Kidney epithelial cell (primary cell): ENCODE measurements at regions not wholly inside any gene's neighbourhood (a gene's known extent, or its start where the extent isn't known, plus 50 kb on each side); places are given as distances from the start of the nearest gene placed in this dataset.

Experiments used
- DNase-seq: peaks from one replicate; pipeline ENCODE4 v3.0.0-alpha.2; 2010; ENCODE audit warnings: low read depth
- H3K27me3 ChIP-seq: 2 replicates; pipeline ENCODE4 v1.6.0; 2011; ENCODE audit warnings: low read length; ENCODE audit not compliant: control insufficient read depth, insufficient read depth
- H3K36me3 ChIP-seq: 2 replicates; pipeline ENCODE4 v1.5.1; 2011; ENCODE audit warnings: low read length; ENCODE audit not compliant: control insufficient read depth, insufficient read depth
- H3K4me3 ChIP-seq: 2 replicates; pipeline ENCODE4 v1.5.1; 2011; ENCODE audit warnings: low read depth, mild to moderate bottlenecking, control low read depth, low read length
- CTCF ChIP-seq: IDR thresholded peaks from 2 replicates; pipeline ENCODE4 v1.5.1; 2011; ENCODE audit warnings: mild to moderate bottlenecking, moderate library complexity, low read length, control low read depth, inconsistent platforms; ENCODE audit not compliant: insufficient read depth, poor library complexity, severe bottlenecking

- Histone ChIP-seq H3K36me3 (no peaks in the 10 kb centered on the region), H3K27me3 (no peaks in the 10 kb centered on the region), H3K4me3 (no peak overlapping the region)
- DNase-seq = no peak
- TF ChIP-seq CTCF = no peak
Observed at GRCh38 chr11:15621565-15621964, 506.8 kb downstream of the INSC start.

- no peak overlapping the region for H3K4me3 ChIP-seq
- no peak for TF ChIP-seq CTCF
- DNase-seq = no peak
Observed at GRCh38 chr11:15622231-15622890, 507.6 kb downstream of the INSC start.

GRCh38 chr11:15624701-15625100 lies 510.0 kb downstream of the INSC start:
- no peak for TF ChIP-seq CTCF
- Histone ChIP-seq H3K36me3 (no peaks in the 10 kb centered on the region), H3K27me3 (no peaks in the 10 kb centered on the region), H3K4me3 (no peak overlapping the region)
- no peak for DNase-seq

More at GRCh38 chr11:15622231-15622890, 507.6 kb downstream of the INSC start:
- no peaks in the 10 kb centered on the region for H3K27me3 ChIP-seq
- H3K36me3 ChIP-seq = no peaks in the 10 kb centered on the region

GRCh38 chr11:15625691-15626090 lies 511.0 kb downstream of the INSC start:
- Histone ChIP-seq H3K27me3 (no peaks in the 10 kb centered on the region), H3K36me3 (no peaks in the 10 kb centered on the region), H3K4me3 (no peak overlapping the region)
- no peak for TF ChIP-seq CTCF
- DNase-seq = no peak

GRCh38 chr11:15627560-15627959 lies 512.8 kb downstream of the INSC start:
- TF ChIP-seq CTCF = no peak
- no peak for DNase-seq

GRCh38 chr11:15629690-15630321 lies 515.1 kb downstream of the INSC start:
- Histone ChIP-seq H3K4me3 (no peak overlapping the region), H3K27me3 (no peaks in the 10 kb centered on the region), H3K36me3 (no peaks in the 10 kb centered on the region)
- peak; percentile 15 for TF ChIP-seq CTCF
- no peak for DNase-seq

More at GRCh38 chr11:15627560-15627959, 512.8 kb downstream of the INSC start:
- Histone ChIP-seq H3K36me3 (no peaks in the 10 kb centered on the region), H3K4me3 (no peak overlapping the region), H3K27me3 (no peaks in the 10 kb centered on the region)
